ENCODE measurements at regions not wholly inside any gene's neighbourhood (a gene's known extent, or its start where the extent isn't known, plus 50 kb on each side); places are given as distances from the start of the nearest gene placed in this dataset.

DNA sequence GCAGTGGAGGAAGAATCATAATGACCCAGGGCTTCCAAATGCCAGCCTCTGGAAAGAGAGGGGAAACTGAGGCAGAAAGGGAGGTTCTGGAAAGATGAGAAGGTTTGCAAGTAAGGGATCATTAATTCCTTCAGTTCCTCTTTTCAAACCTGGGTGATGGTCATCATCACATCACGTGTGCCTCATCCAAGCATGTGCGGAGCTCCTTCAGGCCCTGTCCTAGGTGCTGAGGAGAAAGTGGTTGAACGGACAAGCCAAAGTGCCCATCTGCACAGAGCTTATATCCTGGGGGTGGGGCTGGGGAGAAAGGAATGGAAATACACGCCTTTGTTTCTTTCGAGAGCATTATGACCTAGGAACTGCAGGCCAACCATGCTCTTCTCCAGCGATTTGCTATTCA, 60.2 kb upstream of the AFF3 start:
- Mint-ChIP-seq H3K27me3 (peaks cover 0 to 10% (median 0%) of the 10 kb centered on the region in 3 donors), H3K9me3 (peaks cover 0 to 4% (median 0%) of the 10 kb centered on the region in 7 donors), H3K27ac (peak overlapping the region in 1 of 6 donors; percentile 5), H3K4me3 (no peak overlapping the region), H3K4me1 (peaks cover 7 to 14% (median 9%) of the 10 kb centered on the region in 3 donors), H3K36me3 (peaks cover 0 to 8% of the 10 kb centered on the region in 2 donors)
- no peak for DNase-seq
- ATAC-seq (ENCODE audit: low read depth in 2 of 2): no peak

DNA sequence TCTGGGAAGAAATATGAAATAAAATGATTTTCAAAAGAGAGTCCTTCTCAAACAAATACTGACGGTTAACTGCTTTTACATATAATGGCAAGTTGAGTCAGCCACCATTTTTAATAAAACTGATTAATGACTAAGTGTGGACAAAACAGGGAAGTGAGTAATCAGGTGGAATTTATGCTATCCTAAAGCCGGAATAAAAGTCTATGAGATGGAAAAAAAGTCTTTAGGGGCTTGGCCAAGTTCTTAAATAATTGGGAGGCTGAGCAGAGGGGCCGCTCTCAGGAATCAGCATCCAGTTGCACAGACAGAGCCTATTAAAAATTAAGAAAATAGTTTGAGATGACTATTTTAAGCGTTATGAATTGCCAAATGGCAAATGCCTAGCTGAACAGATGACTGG, 58.6 kb upstream of the AFF3 start:
- H3K9me3 Mint-ChIP-seq: peaks cover 0 to 4% (median 0%) of the 10 kb centered on the region in 7 donors
- no peak for ATAC-seq (ENCODE audit: low read depth in 2 of 2)
- H3K4me1 Mint-ChIP-seq: peaks cover 7 to 14% (median 9%) of the 10 kb centered on the region in 3 donors
- peaks cover 0 to 15% (median 0%) of the 10 kb centered on the region in 3 donors for H3K27me3 Mint-ChIP-seq
- no peak overlapping the region for H3K4me3 Mint-ChIP-seq
- no peak overlapping the region for H3K27ac Mint-ChIP-seq
- DNase-seq: no peak
- peaks cover 0 to 8% of the 10 kb centered on the region in 2 donors for H3K36me3 Mint-ChIP-seq

DNA sequence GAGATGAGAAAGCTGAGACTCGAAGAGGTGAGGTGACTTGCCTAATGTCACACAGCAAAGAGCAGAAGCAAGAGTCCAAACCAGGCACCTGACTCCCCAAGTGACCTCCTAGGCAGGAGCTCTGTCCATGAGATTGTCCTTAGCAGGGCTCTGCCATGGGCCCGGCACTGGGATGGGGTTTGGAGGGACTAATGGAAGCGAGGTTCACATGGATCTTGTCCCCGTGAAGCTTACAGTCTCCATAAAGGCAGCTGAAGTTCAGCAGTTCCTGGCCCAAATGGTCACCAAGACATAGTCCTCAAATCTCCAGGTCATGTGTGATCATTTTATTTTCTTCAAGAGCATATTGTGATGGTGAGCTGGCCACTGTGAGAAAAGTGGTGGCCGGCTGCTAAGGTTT, 57.0 kb upstream of the AFF3 start:
- Mint-ChIP-seq H3K4me1 (peaks cover 0 to 2% (median 0%) of the 10 kb centered on the region in 3 donors), H3K4me3 (no peak overlapping the region)

DNA sequence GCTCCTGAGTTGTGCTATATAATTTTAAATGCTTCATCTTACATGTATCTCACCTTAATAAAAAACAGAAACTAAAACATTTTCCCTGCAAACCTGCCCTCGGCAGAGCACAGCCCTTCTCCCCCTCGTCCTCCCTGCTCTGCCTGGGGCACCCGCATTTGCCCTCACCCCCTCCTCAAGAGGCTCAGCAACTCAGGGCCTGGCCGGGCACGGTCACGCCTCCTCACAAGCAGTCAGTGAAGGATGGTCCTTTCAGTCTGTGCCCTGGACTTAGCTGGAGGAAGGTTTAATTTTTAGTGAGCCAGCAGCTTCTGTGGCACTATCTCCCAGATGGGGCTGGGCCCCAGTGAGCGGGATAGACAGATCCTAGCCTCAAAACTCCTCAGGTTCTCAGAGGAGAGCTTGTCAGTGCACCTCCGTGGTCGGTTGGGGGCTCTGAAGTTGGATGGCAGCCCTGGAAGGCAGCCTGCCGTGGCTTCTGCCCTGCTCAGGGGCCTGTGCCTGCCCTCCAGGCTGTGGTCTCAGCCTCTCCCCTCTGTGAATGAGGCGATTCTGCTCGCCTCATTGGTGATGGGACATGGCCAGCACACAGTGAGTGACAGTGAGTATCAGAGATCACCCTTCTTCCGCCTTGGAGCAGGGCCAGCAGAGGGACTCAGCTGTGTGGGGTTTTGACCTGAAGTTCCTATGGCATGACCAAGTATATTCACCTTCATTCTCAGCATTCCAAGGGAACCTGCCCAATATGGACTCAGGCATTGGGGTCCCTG, 56.3 kb upstream of the AFF3 start:
- peaks cover 0 to 8% of the 10 kb centered on the region in 2 donors for H3K36me3 Mint-ChIP-seq
- H3K4me1 Mint-ChIP-seq: peaks cover 0 to 7% (median 5%) of the 10 kb centered on the region in 3 donors
- H3K9me3 Mint-ChIP-seq: peaks cover 0 to 4% (median 0%) of the 10 kb centered on the region in 7 donors
- peak overlapping the region in 1 of 6 donors; percentile 42 for H3K27ac Mint-ChIP-seq
- H3K4me3 Mint-ChIP-seq: no peak overlapping the region
- no peak for ATAC-seq (ENCODE audit: low read depth in 2 of 2)
- DNase-seq: no peak
- H3K27me3 Mint-ChIP-seq: peaks cover 0 to 15% (median 0%) of the 10 kb centered on the region in 3 donors

More for the DNA sequence above, 57.0 kb upstream of the AFF3 start:
- Mint-ChIP-seq H3K36me3 (peaks cover 0 to 8% of the 10 kb centered on the region in 2 donors), H3K27me3 (peaks cover 0 to 15% (median 0%) of the 10 kb centered on the region in 3 donors), H3K27ac (peak overlapping the region in 1 of 6 donors; percentile 38), H3K9me3 (peaks cover 0 to 4% (median 0%) of the 10 kb centered on the region in 7 donors)
- ATAC-seq (ENCODE audit: low read depth in 2 of 2) (no peak), DNase-seq (no peak)

DNA sequence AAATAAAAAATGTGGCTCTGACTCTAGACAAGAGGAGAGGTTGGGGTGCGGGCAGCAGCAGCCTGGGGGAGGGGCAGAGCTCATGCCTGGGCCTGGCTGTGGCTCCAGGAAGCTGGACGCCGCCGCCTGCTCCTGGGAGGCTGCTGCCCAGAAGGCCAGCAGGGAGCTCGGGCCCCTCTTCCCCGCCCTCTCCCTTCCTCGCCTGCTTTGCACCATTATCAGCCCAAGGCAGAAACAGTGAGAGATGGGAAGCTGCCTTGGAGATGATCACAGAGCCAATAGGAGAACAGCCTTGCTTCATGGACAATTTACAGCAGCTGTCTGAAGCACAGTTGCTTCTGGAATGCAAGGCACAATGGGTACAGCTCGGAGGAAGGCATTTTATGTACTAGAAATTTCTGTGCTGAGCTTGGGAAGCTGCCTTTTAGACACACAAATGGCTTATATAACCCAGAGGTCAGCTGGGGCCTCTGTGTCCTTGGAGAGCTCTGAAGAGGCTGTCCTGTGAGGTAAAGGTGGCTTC, 55.3 kb upstream of the AFF3 start:
- H3K9me3 Mint-ChIP-seq: peaks cover 0 to 4% (median 0%) of the 10 kb centered on the region in 7 donors
- H3K4me3 Mint-ChIP-seq: no peak overlapping the region
- peaks cover 0 to 8% of the 10 kb centered on the region in 2 donors for H3K36me3 Mint-ChIP-seq
- H3K27me3 Mint-ChIP-seq: peaks cover 0 to 14% (median 3%) of the 10 kb centered on the region in 3 donors
- H3K27ac Mint-ChIP-seq: peak overlapping the region in 1 of 6 donors; percentile 85
- ATAC-seq (ENCODE audit: low read depth in 2 of 2): no peak
- peaks cover 7 to 16% (median 11%) of the 10 kb centered on the region in 3 donors for H3K4me1 Mint-ChIP-seq
- DNase-seq: no peak

DNA sequence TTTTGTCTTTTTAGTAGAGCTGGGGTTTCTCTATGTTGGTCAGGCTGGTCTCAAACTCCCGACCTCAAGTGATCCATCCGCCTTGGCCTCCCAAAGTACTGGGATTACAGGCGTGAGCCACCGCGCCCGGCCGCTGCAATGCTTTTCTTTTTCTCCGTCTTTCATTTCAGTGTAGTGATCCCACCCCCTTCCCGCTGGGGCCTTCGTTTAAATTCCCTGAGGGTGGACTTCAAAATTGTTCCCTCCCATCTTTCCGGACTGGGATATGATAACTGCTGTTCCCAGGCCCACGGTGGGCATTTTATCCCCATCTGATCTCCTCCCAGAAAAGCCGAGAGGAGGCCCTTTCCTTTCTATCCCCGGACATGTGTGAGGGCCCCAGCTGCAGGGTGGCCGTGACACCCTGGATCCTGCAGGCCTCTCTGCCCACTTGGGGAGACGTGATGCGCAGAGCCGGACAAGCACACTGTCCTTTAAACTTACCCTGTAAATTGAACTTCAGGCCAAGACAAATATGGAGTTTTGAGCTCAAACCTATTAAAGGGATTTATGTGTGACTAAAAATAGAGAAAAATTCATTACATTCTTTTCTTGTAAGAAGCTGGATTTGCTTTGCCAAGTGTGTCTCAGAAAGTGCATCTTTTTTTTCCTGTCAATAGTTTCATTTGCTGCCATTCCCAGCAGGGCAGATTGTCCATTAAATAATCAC, 54.5 kb upstream of the AFF3 start:
- Mint-ChIP-seq H3K4me3 (no peak overlapping the region), H3K9me3 (peaks cover 0 to 3% (median 0%) of the 10 kb centered on the region in 7 donors), H3K27ac (peak overlapping the region in 3 of 6 donors; percentile 60 to 85 (median 72)), H3K27me3 (peaks cover 0 to 9% (median 8%) of the 10 kb centered on the region in 3 donors), H3K4me1 (peaks cover 10 to 17% (median 11%) of the 10 kb centered on the region in 3 donors), H3K36me3 (peaks cover 0 to 4% of the 10 kb centered on the region in 2 donors)
- ATAC-seq (ENCODE audit: low read depth in 2 of 2) (no peak), DNase-seq (no peak)

DNA sequence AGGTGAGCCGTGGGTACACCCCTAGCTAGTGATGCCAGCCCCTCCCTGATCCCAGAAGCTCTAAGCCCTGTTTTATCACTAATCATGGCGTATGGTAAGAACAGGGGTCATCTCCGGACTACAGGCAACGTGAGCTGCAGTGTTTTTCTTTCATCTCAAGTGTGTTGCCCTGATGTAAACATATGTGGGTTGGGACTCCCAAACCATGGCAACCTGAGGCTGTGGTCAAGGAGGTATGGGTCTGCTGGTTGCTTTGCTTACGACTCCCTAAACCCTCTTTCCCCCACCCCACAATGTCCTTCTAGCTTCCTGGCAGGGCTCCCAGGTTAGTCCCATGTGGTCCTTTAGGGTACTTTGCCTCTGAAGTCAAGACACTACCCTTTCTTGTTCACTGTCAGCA, 53.6 kb upstream of the AFF3 start:
- ATAC-seq (ENCODE audit: low read depth in 2 of 2) (no peak), DNase-seq (no peak)
- H3K4me3 Mint-ChIP-seq: no peak overlapping the region
- peak overlapping the region in 2 of 6 donors; percentile 44 to 82 for H3K27ac Mint-ChIP-seq
- no peaks in the 10 kb centered on the region for H3K36me3 Mint-ChIP-seq
- H3K9me3 Mint-ChIP-seq: no peaks in the 10 kb centered on the region
- peaks cover 0 to 9% (median 8%) of the 10 kb centered on the region in 3 donors for H3K27me3 Mint-ChIP-seq
- H3K4me1 Mint-ChIP-seq: peaks cover 10 to 17% (median 11%) of the 10 kb centered on the region in 3 donors

DNA sequence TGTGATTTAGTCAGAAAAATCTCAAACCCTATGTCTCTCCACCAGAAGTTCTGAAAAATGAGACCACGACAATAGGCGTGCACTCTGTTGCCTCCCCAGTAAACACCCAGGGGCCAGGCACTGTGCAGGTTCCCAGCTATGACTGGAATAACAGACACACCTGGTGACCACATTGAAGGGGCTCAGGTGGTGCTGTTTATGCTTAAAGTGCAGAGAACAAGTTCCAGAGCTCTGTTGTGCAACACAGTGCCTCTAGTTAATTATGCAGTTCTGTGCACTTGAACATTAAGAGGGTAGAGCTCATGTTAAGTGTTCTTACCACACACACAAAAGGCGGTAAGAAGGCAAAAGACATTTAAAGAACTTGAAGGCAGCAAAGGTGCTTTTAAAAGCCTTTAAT, 52.6 kb upstream of the AFF3 start:
- no peaks in the 10 kb centered on the region for H3K9me3 Mint-ChIP-seq
- peaks cover 0 to 9% (median 8%) of the 10 kb centered on the region in 3 donors for H3K27me3 Mint-ChIP-seq

DNA sequence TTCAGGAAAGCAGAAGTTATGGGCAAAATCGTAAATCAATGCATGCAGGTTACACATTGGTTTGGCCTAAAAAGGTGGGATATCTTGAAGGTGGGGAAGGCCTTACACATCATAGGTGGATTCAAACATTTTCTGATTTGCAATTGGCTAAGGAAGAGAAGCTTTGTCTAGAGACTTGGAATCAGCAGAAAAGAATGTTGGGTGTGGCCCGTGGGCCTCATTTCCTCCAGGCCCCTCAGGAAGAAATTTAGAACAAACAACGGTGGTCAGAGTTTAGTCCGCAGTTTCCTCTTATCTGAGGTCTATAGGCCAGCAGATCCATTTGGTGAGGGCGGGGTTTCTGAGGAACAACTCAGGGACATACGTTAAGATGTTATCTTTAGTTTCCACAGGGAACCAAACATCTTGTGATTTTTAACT, 50.9 kb upstream of the AFF3 start:
- Mint-ChIP-seq H3K4me3 (peak overlapping the region in 3 of 8 donors; percentile 0 to 7 (median 5)), H3K9me3 (no peaks in the 10 kb centered on the region), H3K27me3 (peaks cover 0 to 9% (median 8%) of the 10 kb centered on the region in 3 donors), H3K4me1 (peaks cover 10 to 17% (median 13%) of the 10 kb centered on the region in 3 donors), H3K27ac (peak overlapping the region in 1 of 6 donors; percentile 41), H3K36me3 (no peaks in the 10 kb centered on the region)
- ATAC-seq (ENCODE audit: low read depth in 2 of 2): no peak
- DNase-seq: no peak

More for the DNA sequence above, 52.6 kb upstream of the AFF3 start:
- H3K4me1 Mint-ChIP-seq: peaks cover 10 to 17% (median 13%) of the 10 kb centered on the region in 3 donors
- DNase-seq (no peak), ATAC-seq (ENCODE audit: low read depth in 2 of 2) (no peak)
- no peaks in the 10 kb centered on the region for H3K36me3 Mint-ChIP-seq
- no peak overlapping the region for H3K4me3 Mint-ChIP-seq
- H3K27ac Mint-ChIP-seq: no peak overlapping the region

DNA sequence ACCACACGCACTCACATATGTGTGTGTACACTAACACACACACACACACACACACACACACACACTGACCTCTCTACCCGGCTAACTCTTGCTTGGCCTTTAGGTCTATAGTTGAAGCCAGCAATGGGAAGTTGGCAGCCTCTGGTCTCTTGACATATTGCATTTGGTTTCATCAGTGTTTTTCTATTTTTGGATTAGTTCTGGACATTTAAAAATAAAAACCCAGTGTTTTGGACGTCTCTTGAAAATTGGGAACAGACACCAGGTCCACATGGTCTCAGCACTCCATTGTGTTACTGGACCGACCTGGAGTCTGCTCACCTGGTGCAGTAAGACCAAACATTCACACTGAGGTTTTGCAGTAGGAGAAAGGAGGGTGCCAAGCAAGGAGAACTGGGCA, 50.4 kb upstream of the AFF3 start:
- Mint-ChIP-seq H3K4me3 (peak overlapping the region in 2 of 8 donors; percentile 7 to 11), H3K27me3 (peaks cover 0 to 9% (median 8%) of the 10 kb centered on the region in 3 donors), H3K9me3 (no peaks in the 10 kb centered on the region), H3K36me3 (no peaks in the 10 kb centered on the region), H3K27ac (peak overlapping the region in 1 of 6 donors; percentile 2), H3K4me1 (peaks cover 10 to 17% (median 13%) of the 10 kb centered on the region in 3 donors)
- ATAC-seq (ENCODE audit: low read depth in 2 of 2): no peak
- DNase-seq: no peak

DNA sequence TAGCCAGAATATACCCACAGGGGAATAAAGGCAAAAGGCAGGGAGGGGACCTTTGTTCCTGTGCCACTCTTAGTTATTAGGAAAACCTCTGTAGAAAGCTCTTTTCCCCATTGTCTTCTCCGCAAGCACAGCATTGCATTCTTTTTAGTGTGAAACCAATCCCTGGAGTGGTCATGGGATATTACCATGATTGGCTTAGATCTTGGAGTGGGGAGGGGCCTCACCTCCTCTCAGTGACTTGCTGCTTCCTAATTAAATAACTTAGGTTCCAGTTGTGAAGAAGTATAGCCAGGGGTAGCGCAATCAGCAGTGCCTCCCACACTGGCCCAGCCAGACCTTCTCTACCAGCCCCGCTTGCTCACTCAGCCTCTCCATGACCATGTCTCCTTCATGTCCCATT, 49.9 kb upstream of the AFF3 start:
- Mint-ChIP-seq H3K9me3 (no peaks in the 10 kb centered on the region), H3K36me3 (no peaks in the 10 kb centered on the region), H3K4me1 (peaks cover 10 to 17% (median 13%) of the 10 kb centered on the region in 3 donors), H3K27me3 (peaks cover 0 to 9% (median 8%) of the 10 kb centered on the region in 3 donors), H3K27ac (no peak overlapping the region), H3K4me3 (peak overlapping the region in 1 of 8 donors; percentile 81)
- ATAC-seq (ENCODE audit: low read depth in 2 of 2) (no peak), DNase-seq (no peak)
